Esophagus squamous epithelium (tissue), 4 donors: ENCODE measurements at regions not wholly inside any gene's neighbourhood (a gene's known extent, or its start where the extent isn't known, plus 50 kb on each side); places are given as distances from the start of the nearest gene placed in this dataset.

Experiments used
- POLR2A ChIP-seq, 4 donors: fragments of 450-650 bp; IDR thresholded peaks; one replicate each; pipeline ENCODE4 v1.6.1; 2017; ENCODE audit warnings: antibody characterized with exemption in 4 of 4, mild to moderate bottlenecking in 4 of 4, moderate library complexity in 3 of 4
- TF ChIP-seq, protein P1 (sequence below), 6 experiments: fragments of 450-650 bp in 4 of 6; fragments of 200-600 bp in 2 of 6; sonication (generic) in 2 of 6; IDR thresholded peaks; one replicate each; pipeline ENCODE4 v1.5.1; 2016 to 2019; ENCODE audit warnings: antibody characterized with exemption in 6 of 6, mild to moderate bottlenecking in 4 of 6, moderate library complexity in 4 of 6

DNA sequence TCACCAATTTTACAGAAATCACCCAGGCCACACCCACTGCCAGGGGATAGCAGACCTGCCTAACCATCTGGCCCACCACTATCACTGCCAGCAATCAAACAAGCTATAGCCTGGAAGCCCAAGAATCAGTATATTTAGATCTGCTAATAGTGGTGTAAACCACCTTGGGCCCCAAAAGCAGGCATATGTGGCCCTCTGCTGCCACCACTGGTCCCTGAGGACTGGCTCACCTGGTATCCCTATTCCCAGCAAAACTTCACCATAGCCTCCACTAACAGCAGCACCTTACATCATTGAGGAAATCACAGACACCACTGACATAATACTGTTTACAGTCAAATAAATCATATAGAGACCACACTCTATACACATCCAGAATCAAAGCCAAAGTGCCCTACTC is 880.4 kb upstream of the MAN1A1 start:
- TF ChIP-seq, protein P1, sequence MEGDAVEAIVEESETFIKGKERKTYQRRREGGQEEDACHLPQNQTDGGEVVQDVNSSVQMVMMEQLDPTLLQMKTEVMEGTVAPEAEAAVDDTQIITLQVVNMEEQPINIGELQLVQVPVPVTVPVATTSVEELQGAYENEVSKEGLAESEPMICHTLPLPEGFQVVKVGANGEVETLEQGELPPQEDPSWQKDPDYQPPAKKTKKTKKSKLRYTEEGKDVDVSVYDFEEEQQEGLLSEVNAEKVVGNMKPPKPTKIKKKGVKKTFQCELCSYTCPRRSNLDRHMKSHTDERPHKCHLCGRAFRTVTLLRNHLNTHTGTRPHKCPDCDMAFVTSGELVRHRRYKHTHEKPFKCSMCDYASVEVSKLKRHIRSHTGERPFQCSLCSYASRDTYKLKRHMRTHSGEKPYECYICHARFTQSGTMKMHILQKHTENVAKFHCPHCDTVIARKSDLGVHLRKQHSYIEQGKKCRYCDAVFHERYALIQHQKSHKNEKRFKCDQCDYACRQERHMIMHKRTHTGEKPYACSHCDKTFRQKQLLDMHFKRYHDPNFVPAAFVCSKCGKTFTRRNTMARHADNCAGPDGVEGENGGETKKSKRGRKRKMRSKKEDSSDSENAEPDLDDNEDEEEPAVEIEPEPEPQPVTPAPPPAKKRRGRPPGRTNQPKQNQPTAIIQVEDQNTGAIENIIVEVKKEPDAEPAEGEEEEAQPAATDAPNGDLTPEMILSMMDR (IDR thresholded peaks at IDR 0.05), result no peak
- TF ChIP-seq POLR2A (IDR thresholded peaks at IDR 0.05), result no peak
